HL-60 (cell line): ENCODE measurements at regions not wholly inside any gene's neighbourhood (a gene's known extent, or its start where the extent isn't known, plus 50 kb on each side); places are given as distances from the start of the nearest gene placed in this dataset.
A peak's percentile ranks its signal among the peaks of the same experiment; 100 is the strongest.

Experiments
- DNase-seq, 2 experiments: peaks; one replicate each; pipeline ENCODE4 v3.0.0-alpha.2; 2010 to 2020; ENCODE audit warnings: low read depth in 1 of 2, low spot score in 1 of 2
- H3K27ac ChIP-seq: fragments of 250-450 bp; sonication (Bioruptor Pico); replicated peaks from 2 replicates; pipeline ENCODE4 v1.5.1; 2020; ENCODE audit warnings: mild to moderate bottlenecking, moderate library complexity
- H3K27me3 ChIP-seq: fragments of 250-450 bp; sonication (Bioruptor Pico); 2 replicates; pipeline ENCODE4 v1.5.1; 2021; ENCODE audit warnings: mild to moderate bottlenecking, moderate library complexity; ENCODE audit not compliant: insufficient read depth, poor library complexity, severe bottlenecking
- H3K4me3 ChIP-seq: replicated peaks from 2 replicates; pipeline ENCODE4 v1.5.1; 2011; ENCODE audit warnings: mild to moderate bottlenecking, control low read depth, low read length; ENCODE audit not compliant: insufficient read depth
- CTCF ChIP-seq: IDR thresholded peaks from one replicate; pipeline ENCODE4 v1.5.1; 2011; ENCODE audit warnings: low read length, control low read depth, inconsistent platforms; ENCODE audit not compliant: insufficient read depth
- GABPA ChIP-seq: IDR thresholded peaks from 2 replicates; pipeline ENCODE4 v1.6.1; 2012; ENCODE audit warnings: low read depth
- POLR2AphosphoS5 ChIP-seq: IDR thresholded peaks from 2 replicates; pipeline ENCODE4 v1.6.1; 2012; ENCODE audit warnings: low read depth
- REST ChIP-seq: IDR thresholded peaks from 2 replicates; pipeline ENCODE4 v1.6.1; 2012; ENCODE audit warnings: low read depth; ENCODE audit not compliant: insufficient replicate concordance
- SPI1 ChIP-seq: IDR thresholded peaks from 2 replicates; pipeline ENCODE4 v1.6.1; 2012; ENCODE audit warnings: low read depth, mild to moderate bottlenecking, borderline replicate concordance

GRCh38 chr1:186575348-186575747 lies 104.9 kb downstream of the PTGS2 start:
- DNase-seq = no peak
- H3K27me3 ChIP-seq = no peaks in the 10 kb centered on the region
- peak overlapping the region; percentile 13; the same call in 1 of the 2 replicates for H3K27ac ChIP-seq
- no peak overlapping the region for H3K4me3 ChIP-seq
- TF ChIP-seq SPI1 = peak; percentile 85
- no peak for TF ChIP-seq GABPA
- TF ChIP-seq POLR2AphosphoS5 = no peak
- TF ChIP-seq REST = no peak
- no peak for TF ChIP-seq CTCF

GRCh38 chr1:186574926-186575325 lies 105.3 kb downstream of the PTGS2 start:
- DNase-seq = no peak
- H3K27me3 ChIP-seq = no peaks in the 10 kb centered on the region
- no peak overlapping the region for H3K27ac ChIP-seq
- H3K4me3 ChIP-seq = no peak overlapping the region
- no peak for TF ChIP-seq CTCF
- no peak for TF ChIP-seq SPI1
- TF ChIP-seq POLR2AphosphoS5 = no peak
- TF ChIP-seq REST = no peak

- no peak overlapping the region for H3K27ac ChIP-seq
- no peak overlapping the region for H3K4me3 ChIP-seq
- DNase-seq = no peak
- H3K27me3 ChIP-seq = no peaks in the 10 kb centered on the region
- TF ChIP-seq POLR2AphosphoS5 (no peak), SPI1 (no peak), REST (no peak), GABPA (no peak), CTCF (no peak)
Observed at GRCh38 chr1:186572509-186572908, 107.7 kb downstream of the PTGS2 start.
